GM19395 (cell line): ENCODE measurements at regions not wholly inside any gene's neighbourhood (a gene's known extent, or its start where the extent isn't known, plus 50 kb on each side); places are given as distances from the start of the nearest gene placed in this dataset.

Experiments
- ATAC-seq: cut with Tn5 transposase; IDR thresholded peaks from one replicate; pipeline ENCODE4 v1.9.1; 2021; ENCODE audit warnings: mild to moderate bottlenecking, moderate library complexity; ENCODE audit not compliant: unreplicated experiment

- no peak for ATAC-seq
These were observed 52.1 kb upstream of the IL12A start for GRCh38 chr3:159936541-159936940.

DNA sequence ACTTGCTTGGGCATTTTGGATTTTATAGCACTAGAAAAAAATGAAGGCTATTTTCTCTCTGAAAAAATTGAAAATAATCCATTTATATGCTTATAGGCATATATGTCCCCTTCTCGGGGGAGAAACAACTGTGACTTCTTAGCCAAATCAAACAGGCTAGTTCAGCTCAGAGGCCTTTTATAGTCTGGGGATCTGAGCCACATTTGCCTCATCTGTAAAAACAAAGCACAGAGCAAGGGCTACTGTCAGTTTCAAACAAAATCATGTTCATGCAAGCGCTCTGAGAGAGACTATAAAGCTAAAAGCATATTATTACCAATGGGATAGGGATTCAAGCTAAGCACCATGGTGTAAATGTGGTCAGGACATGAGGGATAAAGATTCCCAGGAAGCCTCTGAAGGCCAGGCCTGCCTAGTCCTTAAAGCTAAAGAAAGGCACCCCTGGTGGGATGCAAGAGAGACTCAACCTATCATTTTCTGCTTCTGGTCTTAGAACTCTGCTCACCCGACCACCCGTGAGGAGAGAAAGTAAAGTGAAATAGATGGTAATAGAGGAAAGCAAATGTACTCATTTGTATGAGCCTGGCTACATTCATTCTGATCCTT, 51.0 kb upstream of the IL12A start:
- no peak for ATAC-seq

- ATAC-seq = no peak
These were observed 49.9 kb upstream of the IL12A start for GRCh38 chr3:159938714-159939113.
